ENCODE measurements at regions not wholly inside any gene's neighbourhood (a gene's known extent, or its start where the extent isn't known, plus 50 kb on each side); places are given as distances from the start of the nearest gene placed in this dataset.
A peak's percentile ranks its signal among the peaks of the same experiment; 100 is the strongest.

GRCh38 chr9:107751567-107752210 lies 262.1 kb upstream of the KLF4 start:
- peak; percentile 35 to 70 for DNase-seq
- Histone ChIP-seq H3K27me3 (no peaks in the 10 kb centered on the region), H3K4me1 (peaks cover 27 to 44% (median 31%) of the 10 kb centered on the region in 4 donors), H3K27ac (peak overlapping the region; percentile 44 to 85 (median 82)), H3K4me3 (no peak overlapping the region), H3K9me3 (no peaks in the 10 kb centered on the region), H3K36me3 (no peaks in the 10 kb centered on the region)
- intact Hi-C loops (cut with DNase I; ENCODE audit: low total_unique reads) = no loop called here
- TF ChIP-seq POLR2AphosphoS5 (IDR thresholded peaks at IDR 0.05) (peak in 2 of 3 donors; percentile 44 to 61), POLR2A (IDR thresholded peaks at IDR 0.05) (no peak)
- WGBS, 5 donors = 24 to 49% (median 34%) methylated on average over 5 of the region's 5 CpGs

- Histone ChIP-seq H3K27ac (peak overlapping the region; percentile 67 to 85 (median 82)), H3K27me3 (no peaks in the 10 kb centered on the region), H3K4me1 (peaks cover 27 to 44% (median 31%) of the 10 kb centered on the region in 4 donors), H3K36me3 (no peaks in the 10 kb centered on the region), H3K4me3 (no peak overlapping the region), H3K9me3 (no peaks in the 10 kb centered on the region)
- no peak for TF ChIP-seq EP300 (IDR thresholded peaks at IDR 0.05)
- peak; percentile 64 to 85 (median 75) for TF ChIP-seq POLR2AphosphoS5 (IDR thresholded peaks at IDR 0.05)
- WGBS, 5 donors = 4 to 34% (median 19%) methylated on average over 7 to 8 of the region's 8 CpGs
- DNase-seq = peak; percentile 81 to 87
- intact Hi-C loops (cut with DNase I; ENCODE audit: low total_unique reads) = no loop called here
Observed at GRCh38 chr9:107750741-107751566, 261.4 kb upstream of the KLF4 start.

GRCh38 chr9:107749787-107750444 lies 260.3 kb upstream of the KLF4 start:
- Histone ChIP-seq H3K4me3 (no peak overlapping the region), H3K4me1 (peaks cover 27 to 37% (median 31%) of the 10 kb centered on the region in 4 donors), H3K36me3 (no peaks in the 10 kb centered on the region), H3K9me3 (no peaks in the 10 kb centered on the region), H3K27me3 (no peaks in the 10 kb centered on the region), H3K27ac (peak overlapping the region; percentile 59 to 85 (median 82))
- DNase-seq = peak; percentile 72 to 75
- 40 to 59% (median 49%) methylated on average over 2 to 5 of the region's 5 CpGs for WGBS, 5 donors
- TF ChIP-seq POLR2A (IDR thresholded peaks at IDR 0.05) (no peak), EP300 (IDR thresholded peaks at IDR 0.05) (peak; percentile 41), POLR2AphosphoS5 (IDR thresholded peaks at IDR 0.05) (peak; percentile 65 to 96 (median 86))
- intact Hi-C loops (cut with DNase I; ENCODE audit: low total_unique reads) = loop anchor here (5.0 kb wide), 1 partner anchor 113 kb away; no protein-coding TSS in a partner anchor

GRCh38 chr9:107744873-107745272 lies 255.3 kb upstream of the KLF4 start:
- Histone ChIP-seq H3K36me3 (no peaks in the 10 kb centered on the region), H3K27me3 (no peaks in the 10 kb centered on the region), H3K4me3 (no peak overlapping the region), H3K9me3 (no peaks in the 10 kb centered on the region), H3K27ac (no peak overlapping the region), H3K4me1 (peaks cover 7 to 17% (median 13%) of the 10 kb centered on the region in 4 donors)
- intact Hi-C loops (cut with DNase I; ENCODE audit: low total_unique reads) = loop anchor here (5.0 kb wide), 1 partner anchor 108 kb away; no protein-coding TSS in a partner anchor
- no peak for DNase-seq
- 88 to 93% (median 90%) methylated on average over 2 of the region's 2 CpGs for whole genome bisulfite sequencing, 5 donors
- TF ChIP-seq EP300 (IDR thresholded peaks at IDR 0.05) = no peak
- TF ChIP-seq POLR2A (IDR thresholded peaks at IDR 0.05) = no peak
- no peak for TF ChIP-seq CTCF (IDR thresholded peaks at IDR 0.05)
- no peak for TF ChIP-seq POLR2AphosphoS5 (IDR thresholded peaks at IDR 0.05)

GRCh38 chr9:107742531-107743309 lies 253.2 kb upstream of the KLF4 start:
- no peak for DNase-seq
- Histone ChIP-seq H3K9me3 (no peaks in the 10 kb centered on the region), H3K4me3 (no peak overlapping the region), H3K4me1 (peaks cover 9 to 29% (median 22%) of the 10 kb centered on the region in 4 donors), H3K36me3 (no peaks in the 10 kb centered on the region), H3K27ac (no peak overlapping the region), H3K27me3 (no peaks in the 10 kb centered on the region)
- intact Hi-C loops (cut with DNase I; ENCODE audit: low total_unique reads) = no loop called here
- WGBS, 5 donors = 81 to 90% (median 86%) methylated on average over 8 to 10 of the region's 10 CpGs
- TF ChIP-seq CTCF (IDR thresholded peaks at IDR 0.05) (no peak), POLR2A (IDR thresholded peaks at IDR 0.05) (no peak), EP300 (IDR thresholded peaks at IDR 0.05) (no peak), POLR2AphosphoS5 (IDR thresholded peaks at IDR 0.05) (no peak)
